DMS 273 (cell line): ENCODE measurements at regions not wholly inside any gene's neighbourhood (a gene's known extent, or its start where the extent isn't known, plus 50 kb on each side); places are given as distances from the start of the nearest gene placed in this dataset.

Experiments
- DNase-seq: peaks from one replicate; lab custom pipeline; 2025; ENCODE audit not compliant: unreplicated experiment; lab: John Stamatoyannopoulos, UW

- no peak for DNase-seq
These were observed 243.2 kb upstream of the VEPH1 start for GRCh38 chr3:157746391-157746790.

DNA sequence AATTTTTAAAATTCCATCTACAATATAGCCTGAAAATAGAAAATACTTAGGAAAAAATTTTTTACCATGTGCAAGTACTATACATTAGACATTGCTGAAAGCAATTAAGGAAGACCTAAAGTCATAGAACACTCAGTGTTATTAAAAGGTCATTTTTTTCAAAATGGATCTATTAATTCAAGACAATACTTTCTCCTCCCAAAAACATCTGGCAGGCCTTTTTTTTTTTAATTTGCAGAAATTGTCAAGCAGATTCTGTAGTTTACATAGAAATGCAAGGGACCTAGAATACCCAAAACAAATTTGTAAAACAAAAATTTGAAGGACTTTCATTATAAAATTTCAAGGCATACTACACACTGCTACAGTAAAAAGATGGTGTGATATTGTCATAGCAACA is 238.4 kb upstream of the VEPH1 start:
- no peak for DNase-seq

- no peak for DNase-seq
These were observed 235.2 kb upstream of the VEPH1 start for GRCh38 chr3:157738441-157738840.

DNA sequence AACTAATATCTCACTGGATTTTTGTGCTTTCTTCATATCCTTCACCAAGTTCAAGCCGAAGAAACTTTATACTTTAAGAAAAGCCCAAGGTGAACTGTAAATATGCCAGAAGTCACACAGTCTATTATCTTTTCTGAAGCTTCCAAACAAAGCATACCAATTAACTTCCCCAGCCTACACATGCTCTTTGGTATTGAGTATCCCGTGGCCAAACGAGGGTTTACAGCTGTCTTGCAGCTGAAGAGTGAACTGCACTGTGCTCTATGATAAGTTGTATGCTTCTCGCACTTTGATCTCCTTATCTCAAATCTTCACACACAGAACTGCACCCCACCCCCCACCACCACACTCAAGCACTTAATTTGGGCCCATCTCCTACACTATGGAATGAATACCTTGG is 215.6 kb upstream of the VEPH1 start:
- DNase-seq: no peak

DNA sequence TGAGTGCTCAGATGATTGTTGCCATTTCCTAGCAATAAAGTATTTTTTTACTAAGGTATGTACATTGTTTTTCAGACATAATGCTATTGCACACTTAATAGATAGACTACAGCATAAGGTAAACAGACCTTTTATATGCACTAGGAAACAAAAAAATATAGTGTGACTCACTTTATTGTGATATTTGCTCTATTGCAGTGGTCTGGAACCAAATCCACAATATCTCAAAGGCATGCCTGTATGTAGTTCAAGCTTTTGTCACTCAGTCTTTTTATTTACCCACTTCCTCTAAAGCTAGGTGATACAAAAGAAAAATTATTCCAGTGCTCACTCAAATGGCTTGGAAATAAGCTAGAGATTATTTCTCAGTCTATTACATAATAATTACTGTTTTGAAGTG is 209.9 kb upstream of the VEPH1 start:
- DNase-seq: no peak

GRCh38 chr3:157705258-157705657 is 202.0 kb upstream of the VEPH1 start:
- DNase-seq: no peak

DNA sequence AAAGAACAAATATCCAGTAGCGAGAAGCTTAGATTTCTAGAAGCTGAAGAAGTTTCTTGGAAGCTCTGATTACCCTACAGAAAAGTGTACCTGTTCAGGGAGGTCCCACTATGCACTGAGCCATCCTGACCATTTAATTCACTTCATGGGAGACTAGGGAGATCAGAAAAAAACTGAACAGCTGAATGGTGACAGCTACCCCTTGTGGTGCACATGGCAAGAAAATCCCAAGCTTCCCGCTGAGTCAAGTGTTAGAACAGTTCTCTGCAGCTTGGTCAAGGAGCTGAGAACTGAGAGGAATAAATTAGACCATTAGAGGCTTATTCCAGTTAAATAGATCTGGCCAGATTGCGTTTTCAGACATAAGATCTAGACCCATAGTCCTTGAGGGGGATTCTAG is 197.2 kb upstream of the VEPH1 start:
- peak; percentile 29 for DNase-seq

- no peak for DNase-seq
These were observed 192.4 kb upstream of the VEPH1 start for GRCh38 chr3:157695586-157695985.

DNA sequence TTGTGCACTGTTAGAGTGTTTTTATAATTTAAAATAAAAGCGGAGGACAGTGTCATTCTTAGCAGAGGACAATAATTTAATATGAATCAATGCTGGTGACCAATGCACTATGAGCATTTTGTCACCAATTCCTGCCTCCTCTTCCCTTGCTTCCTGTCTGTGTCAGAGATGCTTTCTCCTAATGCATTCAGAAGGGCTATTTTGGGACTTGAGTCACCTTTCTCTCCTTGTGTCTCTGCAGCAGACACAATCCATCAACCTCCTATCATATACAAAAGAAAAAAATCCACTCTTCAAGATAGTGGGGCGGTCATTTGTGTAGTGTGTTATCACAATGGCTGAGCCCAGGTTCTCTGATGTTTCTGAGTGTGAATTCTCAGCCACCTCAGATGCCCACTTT is 191.9 kb upstream of the VEPH1 start:
- no peak for DNase-seq

DNA sequence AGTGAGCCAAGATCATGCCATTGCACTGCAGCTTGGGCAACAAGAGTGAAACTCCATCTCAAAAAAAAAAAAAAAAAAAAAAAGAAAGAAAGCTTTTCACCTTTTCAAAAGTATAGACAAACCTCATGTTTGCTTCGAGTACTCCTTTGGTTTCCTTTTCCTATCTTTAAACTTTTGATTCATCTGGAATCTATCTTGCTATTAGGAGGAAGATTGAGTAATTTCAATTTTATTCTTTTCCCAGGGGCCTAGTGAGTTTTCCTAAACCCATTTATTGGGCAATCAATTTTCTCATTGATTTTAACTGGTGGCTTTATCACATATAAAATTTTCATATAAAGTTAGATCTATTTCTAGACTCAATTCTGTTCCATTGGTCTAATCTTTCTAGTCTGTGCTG is 190.5 kb upstream of the VEPH1 start:
- DNase-seq: no peak

DNA sequence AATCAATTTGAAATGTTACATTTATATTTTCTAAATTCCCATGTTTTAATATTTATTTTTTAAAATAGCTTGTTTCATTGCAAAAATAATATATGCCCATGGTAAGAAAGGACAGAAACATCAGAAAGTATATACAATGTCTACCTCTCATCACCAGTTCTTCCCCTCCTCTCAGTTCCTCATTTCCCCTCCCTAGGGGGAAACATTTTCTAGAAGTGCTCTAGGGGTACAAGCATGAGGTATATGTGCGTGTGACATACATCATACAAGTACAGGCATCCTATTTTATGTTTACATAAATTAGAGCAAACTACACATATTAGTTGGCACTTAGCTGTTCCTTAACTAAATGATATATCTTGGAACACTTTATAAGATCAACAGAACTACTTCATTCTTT is 189.3 kb upstream of the VEPH1 start:
- no peak for DNase-seq

GRCh38 chr3:157683668-157684067 is 180.5 kb upstream of the VEPH1 start:
- no peak for DNase-seq

GRCh38 chr3:157672061-157672460 is 168.8 kb upstream of the VEPH1 start:
- DNase-seq: no peak

DNA sequence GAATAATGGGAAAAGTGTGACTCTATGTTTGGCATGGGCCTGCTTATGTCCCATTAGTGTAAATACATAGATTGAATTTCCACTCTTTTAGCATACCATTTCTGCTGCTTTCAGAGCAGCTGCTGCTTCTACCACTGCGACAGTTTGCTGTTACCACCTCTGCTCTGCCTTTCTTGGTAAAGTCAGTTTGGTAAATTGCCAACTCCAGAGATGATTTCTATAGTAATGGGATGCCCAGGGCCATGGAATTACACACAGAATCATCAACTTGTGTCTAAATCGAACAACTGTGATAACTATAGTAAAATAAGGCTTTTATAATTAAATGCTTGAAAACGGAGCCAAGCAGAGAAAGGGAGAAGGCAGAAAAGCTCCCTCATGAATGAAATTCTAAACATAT is 168.4 kb upstream of the VEPH1 start:
- peak; percentile 74 for DNase-seq

GRCh38 chr3:157669416-157669815 is 166.2 kb upstream of the VEPH1 start:
- DNase-seq: peak; percentile 67

GRCh38 chr3:157667493-157667892 is 164.3 kb upstream of the VEPH1 start:
- DNase-seq: no peak

GRCh38 chr3:157662171-157662570 is 159.0 kb upstream of the VEPH1 start:
- DNase-seq: no peak

- DNase-seq: no peak
These were observed 157.6 kb upstream of the VEPH1 start for GRCh38 chr3:157660847-157661246.

- no peak for DNase-seq
These were observed 149.2 kb upstream of the VEPH1 start for GRCh38 chr3:157652366-157652765.

DNA sequence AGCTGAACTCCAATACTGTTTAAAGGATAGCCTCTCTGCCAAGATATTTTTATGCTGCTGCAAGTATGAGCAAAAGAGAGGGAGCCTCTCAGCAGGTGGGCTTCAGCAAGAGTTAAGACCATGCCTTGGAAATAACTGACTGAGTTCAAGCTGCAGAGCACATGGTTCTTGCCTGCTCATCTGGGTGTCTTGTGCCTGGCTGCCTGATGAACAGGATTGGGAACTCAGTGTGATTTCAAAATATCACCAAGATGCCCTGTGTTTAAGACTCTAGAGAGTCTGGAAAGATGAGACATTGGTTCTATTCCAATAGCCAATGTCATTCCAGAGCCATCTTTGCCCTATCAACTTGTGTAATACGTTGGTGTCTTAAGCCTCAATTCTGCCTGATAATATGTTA is 147.5 kb upstream of the VEPH1 start:
- no peak for DNase-seq

DNA sequence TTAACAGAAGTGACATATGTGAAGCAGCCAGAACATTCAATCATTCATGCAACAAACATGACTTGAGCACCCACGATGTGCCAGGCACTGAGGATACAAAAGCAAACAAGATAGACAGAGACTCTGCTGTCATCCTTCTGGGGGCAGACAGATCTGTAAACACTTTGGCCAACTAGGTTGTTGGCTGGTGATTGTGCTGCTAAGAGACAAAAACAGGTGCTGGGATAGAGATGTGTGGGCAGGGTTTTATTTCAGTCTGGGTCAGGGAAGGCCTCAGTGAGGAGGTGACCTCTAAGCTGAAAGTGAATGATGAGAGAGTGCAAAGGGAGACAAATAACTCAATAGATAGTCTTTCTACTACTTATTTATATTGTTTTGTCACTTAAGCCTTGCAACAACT is 147.0 kb upstream of the VEPH1 start:
- no peak for DNase-seq

- no peak for DNase-seq
These were observed 146.3 kb upstream of the VEPH1 start for GRCh38 chr3:157649511-157649910.

DNA sequence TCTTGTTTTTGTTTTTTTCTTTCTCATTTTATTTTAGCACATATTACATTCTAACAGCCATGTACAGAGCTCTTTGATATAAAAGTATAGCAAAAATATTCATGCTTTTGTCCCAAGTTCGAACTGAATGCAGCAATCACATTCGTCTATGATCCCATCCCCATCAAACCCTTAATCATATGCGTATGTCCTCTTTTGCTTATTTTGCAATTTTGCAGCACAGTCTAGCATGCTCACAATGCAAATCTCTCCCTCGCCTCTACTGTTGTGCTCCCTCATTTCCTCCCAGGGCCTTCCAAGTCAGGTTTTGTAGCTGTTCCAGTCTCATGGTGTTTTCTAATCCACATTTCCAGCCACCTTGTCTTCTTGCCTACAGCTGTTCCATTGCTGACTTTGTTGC is 144.6 kb upstream of the VEPH1 start:
- no peak for DNase-seq

GRCh38 chr3:157639756-157640426 is 136.7 kb upstream of the VEPH1 start:
- no peak for DNase-seq
